ENCODE measurements at regions not wholly inside any gene's neighbourhood (a gene's known extent, or its start where the extent isn't known, plus 50 kb on each side); places are given as distances from the start of the nearest gene placed in this dataset.

GRCh38 chr21:18191139-18191538, 53.5 kb upstream of the CHODL start:
- DNase-seq, result no peak

GRCh38 chr21:18178509-18178908, 66.1 kb upstream of the CHODL start:
- DNase-seq, result no peak

DNA sequence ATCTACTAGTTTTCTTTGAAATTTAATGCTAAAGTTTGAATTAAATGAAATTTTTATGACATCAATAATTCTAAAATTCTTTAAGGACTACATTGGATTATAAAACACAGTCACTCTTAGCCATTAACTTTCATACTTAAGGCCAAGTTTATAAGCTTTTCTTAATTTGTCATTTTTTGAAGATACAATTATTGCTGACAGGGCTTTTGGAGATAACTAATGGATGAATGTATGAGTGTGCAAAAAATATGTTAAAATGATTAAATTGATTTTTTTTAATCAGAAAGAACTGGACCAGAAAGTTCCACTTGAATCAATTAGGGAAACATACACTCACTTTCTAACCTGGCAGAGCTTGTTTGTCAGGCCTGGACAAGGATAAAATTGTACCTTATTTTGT, 70.3 kb upstream of the CHODL start:
- DNase-seq, result no peak

DNA sequence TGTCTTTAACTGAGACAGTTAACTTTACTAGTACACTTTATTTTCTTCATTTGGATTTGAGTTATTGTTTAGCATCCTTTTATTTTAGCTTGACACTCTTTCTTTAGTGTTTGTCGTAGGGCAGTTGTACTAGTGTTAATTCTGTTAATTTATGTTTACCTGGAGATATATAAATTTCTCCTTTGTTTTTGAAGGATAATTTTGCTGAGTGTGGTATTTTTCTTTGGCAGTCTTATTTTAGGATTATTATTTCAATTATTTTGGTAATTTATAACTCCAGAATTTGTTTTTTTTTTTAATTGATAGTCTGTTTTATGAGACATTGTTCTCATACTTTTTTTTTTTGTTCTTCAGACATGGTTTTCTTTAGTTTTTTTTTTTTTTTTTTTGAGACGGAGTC, 73.8 kb upstream of the CHODL start:
- DNase-seq, result no peak

GRCh38 chr21:18170221-18170620, 74.4 kb upstream of the CHODL start:
- DNase-seq, result no peak

DNA sequence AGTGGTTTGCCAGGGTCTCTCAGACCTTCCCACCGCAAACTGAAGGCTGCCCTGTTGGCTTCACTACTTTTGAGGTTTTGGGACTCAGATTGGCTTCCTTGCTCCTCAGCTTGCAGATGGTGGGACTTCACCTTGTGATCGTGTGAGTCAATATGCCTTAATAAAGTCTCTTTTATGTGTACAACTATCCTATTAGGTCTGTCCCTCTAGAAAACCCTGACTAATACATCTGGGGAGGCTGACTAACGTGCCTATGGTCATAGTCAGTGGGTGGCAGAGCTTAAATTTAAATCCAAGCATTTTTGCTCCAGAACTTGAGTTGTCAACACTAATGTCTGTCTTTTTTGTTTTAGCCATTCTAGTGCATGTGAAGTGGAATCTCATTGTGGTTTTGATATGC, 76.5 kb upstream of the CHODL start:
- DNase-seq, result no peak

GRCh38 chr21:18164933-18165332, 79.7 kb upstream of the CHODL start:
- peak; percentile 34 for DNase-seq

DNA sequence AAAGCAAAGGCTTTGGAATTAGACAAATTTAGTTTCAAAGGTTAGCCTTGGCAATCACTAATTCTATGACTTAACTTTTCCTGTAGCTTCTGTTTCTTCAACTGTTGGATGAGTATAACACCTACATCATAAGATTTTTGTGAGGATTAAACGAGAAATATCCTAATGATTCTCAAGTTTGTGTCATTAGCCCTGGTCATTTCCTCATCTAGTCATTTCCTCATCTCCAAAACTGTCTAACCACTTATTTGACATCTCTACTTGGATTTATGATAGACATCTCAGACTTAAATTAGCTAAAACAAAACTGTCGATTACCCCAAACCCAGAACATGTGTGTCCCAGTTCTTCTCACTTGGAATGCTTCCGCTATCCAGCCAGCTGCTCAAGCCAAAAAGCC, 80.2 kb upstream of the CHODL start:
- no peak for DNase-seq

DNA sequence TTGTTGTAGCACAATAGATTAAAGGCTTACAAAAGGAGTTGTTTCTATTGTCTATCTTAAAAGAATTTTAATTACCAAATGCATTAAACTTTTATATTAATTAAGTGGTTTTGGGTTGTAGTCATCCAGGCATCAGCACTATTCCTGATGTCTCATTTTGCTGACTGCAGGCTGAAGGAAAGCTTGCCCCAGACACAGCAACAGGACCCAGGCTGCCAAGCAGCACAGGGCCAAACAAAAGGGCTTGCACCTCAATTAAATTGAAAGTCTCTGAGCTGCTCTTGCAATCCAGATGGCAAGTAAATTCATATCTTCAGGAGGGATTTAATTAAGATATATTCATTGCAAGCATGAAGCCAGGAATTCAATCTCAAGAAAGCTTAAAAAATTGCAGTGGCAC, 80.7 kb upstream of the CHODL start:
- no peak for DNase-seq

DNA sequence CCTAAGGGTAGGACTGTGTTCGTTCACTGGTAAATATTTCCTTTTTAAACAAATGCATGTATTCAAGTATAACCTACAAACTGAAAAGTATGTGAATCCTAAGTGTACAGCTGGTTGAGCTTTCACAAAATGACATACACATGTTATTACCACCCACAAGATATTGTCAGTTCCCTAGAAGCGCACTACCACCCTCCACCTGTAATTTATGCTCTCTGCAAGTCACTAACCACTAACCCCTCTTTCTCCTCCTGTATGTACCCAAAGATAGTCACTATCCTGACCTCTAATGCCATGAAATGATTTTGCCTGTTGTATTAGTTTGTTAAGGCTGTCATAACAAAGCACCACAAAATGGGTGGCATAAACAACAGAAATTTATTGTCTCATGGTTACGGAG, 82.8 kb upstream of the CHODL start:
- DNase-seq, result no peak

DNA sequence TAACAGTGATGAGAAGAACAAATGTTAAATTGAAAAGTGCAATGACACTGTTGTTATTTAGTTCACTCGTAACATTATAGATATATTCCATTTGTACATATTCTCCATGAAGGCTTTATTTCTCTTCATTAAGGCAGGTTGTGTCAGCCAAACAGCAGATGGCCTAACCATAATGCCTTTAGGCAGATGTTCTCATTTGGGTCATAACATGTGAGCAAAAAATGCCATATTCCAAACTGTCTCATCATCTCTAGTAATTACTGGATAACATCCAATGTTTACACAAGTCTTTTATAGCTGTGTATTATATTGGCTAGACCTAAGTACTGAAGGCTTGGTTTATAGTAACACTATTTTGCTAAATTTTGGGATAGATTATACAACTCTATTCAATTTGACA, 87.2 kb upstream of the CHODL start:
- DNase-seq, result peak; percentile 98

DNA sequence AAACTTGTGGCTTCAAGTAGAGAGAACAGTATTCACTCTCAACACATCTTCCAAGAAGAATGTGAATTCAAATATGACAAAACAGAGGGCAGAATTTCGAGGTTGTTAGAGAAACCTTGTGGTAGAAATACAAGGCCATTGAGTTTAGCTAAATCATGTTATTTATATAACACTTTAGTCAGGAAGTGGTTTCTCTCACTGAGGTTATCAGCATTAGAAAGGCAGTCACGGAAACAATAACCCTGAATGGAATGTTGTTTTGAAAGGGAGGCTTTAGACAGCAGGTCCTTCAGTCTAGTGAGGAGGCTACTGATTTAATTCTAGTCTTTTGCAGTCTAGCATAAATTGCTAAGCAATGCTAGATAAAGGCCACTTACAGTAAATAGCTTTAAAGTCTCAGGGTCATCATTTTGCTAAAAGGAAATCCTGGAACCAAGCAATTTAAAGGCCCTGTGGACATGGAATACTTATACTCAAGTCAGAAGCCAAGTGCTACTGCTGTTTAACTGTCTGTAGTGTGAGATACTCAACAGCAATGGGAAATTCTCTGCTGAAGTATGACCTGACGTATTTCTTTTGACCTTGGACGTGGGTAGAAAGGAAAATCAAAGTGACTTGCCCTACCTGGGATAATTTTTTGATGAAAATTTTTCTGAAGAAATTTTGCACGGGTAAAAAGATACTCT, 89.0 kb upstream of the CHODL start:
- DNase-seq, result no peak

GRCh38 chr21:18153063-18153462, 91.6 kb upstream of the CHODL start:
- no peak for DNase-seq

- no peak for DNase-seq
Observed at GRCh38 chr21:18152371-18152770, 92.3 kb upstream of the CHODL start.

DNA sequence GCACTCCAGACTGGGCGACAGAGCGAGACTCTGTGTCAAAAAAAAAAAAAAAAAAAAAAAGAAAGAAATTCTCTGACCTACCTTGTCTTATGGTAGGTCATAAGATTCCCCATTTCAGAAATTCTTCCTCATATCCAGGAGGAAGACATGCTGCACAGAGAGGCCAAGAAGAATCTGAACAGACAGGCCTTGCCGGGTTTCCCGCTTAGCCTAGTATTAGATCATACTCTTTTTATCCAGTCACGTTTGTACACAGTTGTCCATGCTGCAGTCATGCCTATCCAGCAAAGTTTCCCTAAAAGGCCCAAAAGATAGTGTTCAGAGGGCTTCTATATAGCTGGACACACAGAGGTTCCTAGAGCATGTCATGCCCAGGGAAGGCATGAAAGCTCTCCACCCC, 93.6 kb upstream of the CHODL start:
- DNase-seq, result no peak

DNA sequence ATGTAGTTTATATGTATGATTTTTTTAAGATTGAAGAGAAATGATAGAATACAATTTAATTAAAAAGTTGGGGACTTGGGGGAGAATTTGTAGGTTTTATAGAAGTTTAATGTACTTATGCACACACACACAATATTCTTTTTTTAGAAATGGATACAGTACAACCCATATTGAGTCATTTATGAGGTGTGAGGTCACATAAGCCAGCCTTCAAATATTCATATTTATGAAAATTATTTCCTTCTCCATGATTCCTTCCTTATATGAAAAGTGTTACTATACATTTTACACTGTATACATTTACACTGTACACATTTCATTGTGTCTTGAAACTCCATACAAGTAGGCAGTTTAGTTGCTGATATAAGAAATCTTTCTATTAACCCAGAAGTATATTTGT, 96.2 kb upstream of the CHODL start:
- DNase-seq, result no peak

- no peak for DNase-seq
Observed at GRCh38 chr21:18147678-18148077, 97.0 kb upstream of the CHODL start.

GRCh38 chr21:18146820-18147219, 97.8 kb upstream of the CHODL start:
- DNase-seq, result no peak

GRCh38 chr21:18144339-18144738, 100.3 kb upstream of the CHODL start:
- DNase-seq, result no peak

DNA sequence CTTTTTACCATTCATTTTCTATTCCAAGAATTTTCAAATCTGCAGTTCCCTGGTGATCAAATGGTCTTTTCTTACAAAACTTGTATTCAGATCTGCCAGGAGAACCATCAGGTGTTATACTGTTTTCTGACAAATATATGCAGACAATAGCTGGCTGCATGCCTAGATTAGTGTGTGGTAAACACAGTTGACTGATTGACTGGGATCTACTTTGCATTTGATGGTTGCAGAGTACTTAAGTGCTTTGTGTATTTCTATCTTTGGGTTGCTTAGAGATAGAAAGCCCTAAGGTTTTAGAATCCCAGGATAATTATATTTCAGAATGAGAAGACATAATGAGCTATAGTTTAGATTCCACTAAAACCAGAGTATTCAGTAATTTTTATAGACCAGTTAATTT, 102.0 kb upstream of the CHODL start:
- DNase-seq, result no peak

DNA sequence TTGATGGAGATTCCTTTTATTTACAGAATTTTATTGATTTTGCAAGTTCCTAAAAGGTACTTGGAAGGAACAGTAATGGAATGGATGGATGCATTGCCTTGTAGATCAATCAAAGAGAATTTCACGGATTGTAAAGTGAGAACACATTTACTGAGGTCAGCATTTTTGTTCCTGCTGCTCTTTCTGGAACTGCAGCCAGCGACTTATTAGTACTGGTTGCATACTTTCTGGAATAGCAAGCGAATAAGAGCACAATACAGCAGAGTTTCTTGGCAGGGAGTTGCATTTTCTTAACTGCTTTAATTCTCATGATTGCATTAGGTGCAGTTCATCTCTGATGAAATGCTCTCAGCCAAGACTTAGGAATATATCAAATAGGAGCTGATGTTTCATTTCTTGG, 106.1 kb upstream of the CHODL start:
- no peak for DNase-seq

DNA sequence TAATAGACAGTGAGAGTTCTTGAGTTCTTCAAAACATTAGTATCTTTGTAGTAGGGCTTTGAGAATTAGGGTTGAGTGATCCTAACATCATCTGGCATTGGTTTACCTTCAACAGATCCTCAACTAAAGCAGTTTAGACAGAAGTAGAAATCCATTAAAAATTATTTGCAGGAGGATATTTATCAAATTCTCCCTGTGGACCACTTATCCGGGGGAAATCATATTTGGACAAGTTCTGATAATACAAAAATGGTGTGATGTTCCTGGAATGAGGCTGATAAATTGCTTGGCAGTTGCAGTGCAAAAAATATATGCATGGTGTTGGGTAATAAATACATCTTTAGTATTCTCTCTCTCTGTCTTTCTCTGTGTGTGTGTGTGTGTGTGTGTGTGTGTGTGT, 115.1 kb upstream of the CHODL start:
- DNase-seq, result no peak

- no peak for DNase-seq
Observed at GRCh38 chr21:18118566-18118965, 126.1 kb upstream of the CHODL start.

DNA sequence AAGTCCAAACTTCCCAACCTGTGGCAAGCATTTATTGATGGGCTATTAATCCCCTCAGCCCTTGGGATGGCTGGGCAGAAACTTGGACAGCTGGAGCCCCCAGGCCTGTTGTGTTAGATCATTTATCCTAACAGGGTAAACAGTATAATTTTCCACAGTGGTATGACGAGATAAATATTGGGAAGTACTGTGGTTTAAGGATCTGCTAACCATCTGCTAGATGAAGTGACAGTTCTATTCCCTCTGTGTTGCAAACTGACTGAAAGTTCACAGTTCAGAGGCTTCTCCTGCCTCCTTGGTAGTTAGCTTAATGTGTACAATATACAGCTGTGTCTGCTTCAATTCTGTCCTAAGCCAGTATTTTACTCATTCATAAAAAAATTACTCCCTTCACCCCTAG, 127.5 kb upstream of the CHODL start:
- no peak for DNase-seq

DNA sequence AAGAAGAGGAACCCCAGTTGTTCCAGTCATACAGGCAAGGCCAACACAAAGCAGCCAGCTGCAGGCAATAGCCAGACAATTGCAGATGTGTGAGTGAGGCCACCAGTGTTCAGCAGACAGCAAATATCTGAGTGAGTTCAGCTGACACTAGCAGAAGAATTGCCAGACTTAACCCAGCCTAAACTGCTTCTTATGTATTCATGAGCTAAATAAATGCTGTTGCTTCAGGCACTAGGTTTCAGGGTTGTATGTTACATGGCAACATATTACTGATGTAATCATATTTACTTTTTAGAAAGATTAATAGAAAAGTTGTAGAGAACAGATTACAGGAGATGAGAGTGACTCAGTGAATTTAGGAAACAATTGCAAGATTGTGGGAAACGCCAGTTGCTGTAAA, 129.8 kb upstream of the CHODL start:
- no peak for DNase-seq

DNA sequence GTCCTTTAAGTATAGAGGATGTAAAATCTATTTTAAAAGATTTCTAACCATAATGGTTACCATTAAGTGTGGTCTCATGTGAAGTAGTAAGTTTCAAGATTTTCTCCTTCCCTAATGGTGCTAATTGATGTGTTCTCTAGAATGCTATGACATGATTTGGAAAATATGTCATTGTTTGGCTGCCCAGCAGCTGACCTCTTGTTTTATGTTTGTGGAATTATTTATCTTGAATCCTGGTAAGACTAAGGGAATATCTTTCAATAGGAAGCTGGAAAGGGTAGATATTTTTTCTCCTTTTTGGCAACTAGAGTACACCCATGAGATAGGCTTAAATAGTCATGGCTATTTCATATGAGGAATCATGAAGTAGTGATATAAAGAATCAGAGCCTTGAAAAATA, 139.8 kb upstream of the CHODL start:
- no peak for DNase-seq

Measured in NCI-H1694 treated with DMSO at 0.1 percent for 48 hours (cell line).